HG02981 (cell line): ENCODE measurements at regions not wholly inside any gene's neighbourhood (a gene's known extent, or its start where the extent isn't known, plus 50 kb on each side); places are given as distances from the start of the nearest gene placed in this dataset.

Experiments
- ATAC-seq: cut with Tn5 transposase; IDR thresholded peaks from one replicate; pipeline ENCODE4 v1.9.1; 2021; ENCODE audit warnings: mild to moderate bottlenecking, moderate library complexity; ENCODE audit not compliant: unreplicated experiment

- no peak for ATAC-seq
These were observed 224.1 kb downstream of the ALX1 start for GRCh38 chr12:85504164-85504563.

- no peak for ATAC-seq
These were observed 224.6 kb downstream of the ALX1 start for GRCh38 chr12:85504624-85505023.

GRCh38 chr12:85507456-85507855 lies 227.4 kb downstream of the ALX1 start:
- no peak for ATAC-seq

GRCh38 chr12:85509081-85509856 lies 229.2 kb downstream of the ALX1 start:
- ATAC-seq: peak; percentile 39

GRCh38 chr12:85509857-85510256 lies 229.8 kb downstream of the ALX1 start:
- ATAC-seq: peak; percentile 99

GRCh38 chr12:85516039-85516438 lies 236.0 kb downstream of the ALX1 start:
- no peak for ATAC-seq

- ATAC-seq: no peak
These were observed 236.8 kb downstream of the ALX1 start for GRCh38 chr12:85516667-85517325.

GRCh38 chr12:85519163-85519562 lies 239.1 kb downstream of the ALX1 start:
- ATAC-seq: no peak

- ATAC-seq: no peak
These were observed 243.2 kb downstream of the ALX1 start for GRCh38 chr12:85523197-85523596.

- ATAC-seq: peak; percentile 66
These were observed 247.2 kb downstream of the ALX1 start for GRCh38 chr12:85527192-85527591.

- no peak for ATAC-seq
These were observed 249.9 kb downstream of the ALX1 start for GRCh38 chr12:85529896-85530295.

GRCh38 chr12:85530456-85530855 lies 250.4 kb downstream of the ALX1 start:
- ATAC-seq: no peak

GRCh38 chr12:85531341-85531740 lies 251.3 kb downstream of the ALX1 start:
- ATAC-seq: peak; percentile 94

- ATAC-seq: no peak
These were observed 269.6 kb downstream of the ALX1 start for GRCh38 chr12:85549640-85550039.

- no peak for ATAC-seq
These were observed 270.9 kb downstream of the ALX1 start for GRCh38 chr12:85550924-85551323.

- ATAC-seq: no peak
These were observed 272.4 kb downstream of the ALX1 start for GRCh38 chr12:85552461-85552860.

GRCh38 chr12:85557850-85558249 lies 277.8 kb downstream of the ALX1 start:
- no peak for ATAC-seq

- no peak for ATAC-seq
These were observed 277.5 kb downstream of the RASSF9 start for GRCh38 chr12:85558684-85559083.

- no peak for ATAC-seq
These were observed 277.1 kb downstream of the RASSF9 start for GRCh38 chr12:85559127-85559526.

GRCh38 chr12:85559536-85559935 lies 276.7 kb downstream of the RASSF9 start:
- ATAC-seq: no peak

GRCh38 chr12:85562765-85563164 lies 273.4 kb downstream of the RASSF9 start:
- ATAC-seq: no peak

GRCh38 chr12:85564786-85565185 lies 271.4 kb downstream of the RASSF9 start:
- ATAC-seq: no peak
